GM18505 (cell line): ENCODE measurements at regions not wholly inside any gene's neighbourhood (a gene's known extent, or its start where the extent isn't known, plus 50 kb on each side); places are given as distances from the start of the nearest gene placed in this dataset.

Experiments
- ATAC-seq: cut with Tn5 transposase; IDR thresholded peaks from one replicate; pipeline ENCODE4 v1.9.1; 2021; ENCODE audit not compliant: unreplicated experiment
- POLR2A ChIP-seq: IDR thresholded peaks from 4 replicates; pipeline ENCODE4 v1.6.1; 2011; ENCODE audit warnings: borderline replicate concordance; ENCODE audit not compliant: insufficient read depth, insufficient read length; ENCODE audit errors: extremely low read depth

- no peak for TF ChIP-seq POLR2A
- ATAC-seq = no peak
Measured at GRCh38 chr15:70531576-70531975, 231.8 kb downstream of the UACA start.

DNA sequence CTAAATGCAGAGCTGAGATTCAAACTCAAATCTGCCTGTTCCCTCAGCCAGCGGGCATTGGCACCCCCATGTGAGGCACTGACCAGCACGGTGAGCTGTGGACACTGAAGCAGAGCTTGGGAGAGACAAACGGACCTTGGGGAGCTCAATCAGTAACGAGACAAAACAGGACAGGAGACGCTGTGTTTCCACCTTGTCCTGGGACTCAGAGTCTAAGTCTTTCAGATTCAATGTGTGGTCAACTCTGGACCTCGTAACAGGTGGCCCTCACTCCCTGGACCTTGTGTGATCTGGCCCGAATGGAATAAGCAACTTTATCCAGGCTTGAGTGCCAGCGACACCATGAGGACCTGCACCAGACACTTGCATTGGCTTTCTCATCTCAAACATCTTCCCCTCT lies 232.5 kb downstream of the UACA start:
- ATAC-seq = no peak
- TF ChIP-seq POLR2A = no peak

DNA sequence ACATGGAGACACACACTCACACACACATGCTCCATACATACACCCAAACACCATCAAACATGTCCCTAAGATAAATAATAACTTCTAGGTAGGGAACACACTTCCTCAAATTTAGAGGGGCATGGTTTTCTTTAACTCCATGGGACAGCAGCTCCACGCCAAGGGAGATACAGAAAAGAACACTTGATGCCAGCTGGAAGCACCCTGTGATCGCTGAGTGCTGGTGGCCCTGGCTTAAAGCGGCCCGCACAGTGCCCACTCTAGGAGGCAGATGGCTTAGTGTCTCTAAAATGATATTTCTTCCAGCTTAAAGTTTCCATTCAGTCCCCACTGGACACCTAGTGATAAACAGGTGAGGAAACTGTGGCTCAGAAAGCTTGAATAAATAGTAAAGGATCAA lies 232.9 kb downstream of the UACA start:
- ATAC-seq = no peak
- no peak for TF ChIP-seq POLR2A

GRCh38 chr15:70530017-70530499 lies 233.3 kb downstream of the UACA start:
- no peak for ATAC-seq
- TF ChIP-seq POLR2A = no peak

- no peak for ATAC-seq
- no peak for TF ChIP-seq POLR2A
Measured at GRCh38 chr15:70528816-70529215, 234.5 kb downstream of the UACA start.

GRCh38 chr15:70528270-70528706 lies 235.1 kb downstream of the UACA start:
- TF ChIP-seq POLR2A = no peak
- ATAC-seq = peak; percentile 78

DNA sequence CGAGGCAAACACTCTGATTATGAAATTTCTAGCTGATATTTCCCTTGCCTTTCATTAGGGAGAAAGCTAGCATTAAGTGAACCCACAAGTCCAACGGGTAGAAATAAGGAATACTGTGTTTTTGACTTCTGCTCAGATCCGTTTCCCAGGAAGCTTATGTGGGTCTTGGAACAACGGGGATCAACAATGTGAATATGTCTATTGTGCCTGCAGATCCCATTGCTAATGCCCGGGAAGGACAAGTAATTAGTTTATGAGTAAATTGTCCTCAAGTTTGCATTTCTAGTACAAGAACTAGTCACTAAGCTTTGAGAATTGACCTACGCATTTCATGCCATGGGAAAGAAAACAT lies 236.4 kb downstream of the UACA start:
- no peak for TF ChIP-seq POLR2A
- ATAC-seq = no peak

GRCh38 chr15:70526221-70526973 lies 237.0 kb downstream of the UACA start:
- ATAC-seq = no peak
- no peak for TF ChIP-seq POLR2A

GRCh38 chr15:70525551-70525950 lies 237.8 kb downstream of the UACA start:
- no peak for ATAC-seq
- TF ChIP-seq POLR2A = no peak

- ATAC-seq = no peak
- TF ChIP-seq POLR2A = no peak
Measured at GRCh38 chr15:70524470-70524869, 238.9 kb downstream of the UACA start.

DNA sequence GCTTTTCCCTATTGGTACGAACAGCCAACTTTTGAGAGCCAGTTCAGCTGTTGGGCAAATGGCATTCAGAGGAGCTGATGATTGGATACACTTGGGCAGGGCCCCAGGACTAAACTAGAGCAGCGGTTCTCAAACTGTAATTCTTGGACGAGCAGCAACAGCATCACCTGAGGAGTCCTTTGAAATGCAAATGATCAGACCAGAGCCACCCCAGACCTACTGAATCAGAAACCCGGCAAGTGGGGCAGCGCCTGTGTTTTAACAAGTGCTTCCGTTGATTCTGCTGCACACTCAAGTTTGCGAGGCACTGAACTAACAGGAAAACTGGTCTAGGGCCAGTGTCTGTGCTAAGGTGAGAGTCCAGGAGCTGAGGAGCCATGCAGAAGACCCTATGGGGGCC lies 239.7 kb downstream of the UACA start:
- ATAC-seq = no peak
- no peak for TF ChIP-seq POLR2A

DNA sequence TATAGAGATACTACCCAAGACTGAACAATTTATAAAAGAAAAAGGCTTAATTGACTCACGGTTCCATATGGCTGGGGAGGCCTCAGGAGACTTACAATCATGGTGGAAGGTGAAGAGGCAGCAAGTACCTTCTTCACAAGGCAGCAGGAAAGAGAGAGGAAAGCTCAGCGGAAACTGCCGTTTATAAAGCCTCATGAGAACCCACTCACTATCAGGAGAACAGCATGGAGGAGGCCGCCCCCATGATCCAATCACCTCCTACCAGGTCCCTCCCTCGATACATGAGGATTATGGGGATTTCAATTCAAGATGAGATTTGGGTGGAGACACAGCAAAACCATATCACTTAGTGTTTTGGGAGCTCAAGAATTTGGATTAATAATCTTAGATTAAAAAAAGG lies 240.2 kb downstream of the UACA start:
- no peak for TF ChIP-seq POLR2A
- ATAC-seq = no peak

GRCh38 chr15:70522323-70522966 lies 240.9 kb downstream of the UACA start:
- no peak for TF ChIP-seq POLR2A
- ATAC-seq = no peak

DNA sequence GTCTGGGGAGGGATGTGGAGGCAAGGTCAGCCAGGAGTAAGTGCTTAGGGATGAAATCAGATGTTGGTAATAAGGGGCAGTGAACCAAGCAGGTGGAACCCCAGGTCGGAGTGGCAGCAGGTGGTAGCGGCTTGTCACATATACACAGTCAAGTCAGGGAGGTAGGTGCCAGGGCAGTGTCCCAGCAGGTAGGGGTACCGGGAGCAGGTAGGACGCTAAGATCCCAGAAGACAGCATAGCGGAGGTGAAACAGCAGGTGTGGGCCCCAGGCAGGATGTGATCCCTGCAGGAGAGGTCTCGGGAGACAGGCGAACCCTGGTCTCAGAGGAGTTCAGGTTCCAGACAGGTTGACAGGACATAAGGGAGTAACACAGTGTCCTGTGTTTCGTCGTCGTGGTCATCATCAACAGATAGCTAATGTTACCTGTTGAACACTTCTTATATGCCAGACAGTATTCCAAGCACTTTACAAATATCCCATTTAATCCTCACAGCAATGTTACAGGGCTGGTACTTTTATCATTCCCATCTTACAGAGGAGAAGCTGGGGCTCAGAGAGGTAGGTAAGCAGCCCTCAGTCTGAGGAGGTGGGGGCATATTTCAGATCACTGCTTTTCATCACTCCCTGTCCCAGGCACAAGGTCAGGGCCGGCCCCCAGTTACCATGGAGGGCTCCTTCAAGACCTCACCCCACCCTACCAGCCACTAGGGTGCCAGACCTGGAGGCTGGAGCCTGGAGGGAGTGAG lies 241.6 kb downstream of the UACA start:
- no peak for TF ChIP-seq POLR2A
- ATAC-seq = no peak

DNA sequence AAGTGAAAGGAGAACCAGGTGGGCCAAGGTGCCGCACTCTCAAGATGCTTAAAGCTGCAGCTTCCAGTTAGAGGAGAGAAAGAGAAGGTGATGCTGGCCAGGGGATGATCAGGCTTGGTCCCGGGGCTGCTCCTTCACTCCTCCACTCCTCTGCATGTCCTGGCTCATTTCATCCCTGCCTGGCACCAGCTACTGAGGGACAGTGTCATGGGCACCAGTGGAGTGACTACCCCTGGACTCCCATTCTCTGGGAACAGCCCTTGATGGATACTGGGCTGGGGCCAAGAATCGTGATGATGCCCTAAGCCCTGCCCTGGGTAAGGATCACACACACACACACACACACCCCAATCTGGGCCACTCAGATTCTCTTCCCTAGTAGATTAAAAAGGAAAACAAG lies 243.7 kb downstream of the UACA start:
- ATAC-seq = no peak
- TF ChIP-seq POLR2A = no peak

DNA sequence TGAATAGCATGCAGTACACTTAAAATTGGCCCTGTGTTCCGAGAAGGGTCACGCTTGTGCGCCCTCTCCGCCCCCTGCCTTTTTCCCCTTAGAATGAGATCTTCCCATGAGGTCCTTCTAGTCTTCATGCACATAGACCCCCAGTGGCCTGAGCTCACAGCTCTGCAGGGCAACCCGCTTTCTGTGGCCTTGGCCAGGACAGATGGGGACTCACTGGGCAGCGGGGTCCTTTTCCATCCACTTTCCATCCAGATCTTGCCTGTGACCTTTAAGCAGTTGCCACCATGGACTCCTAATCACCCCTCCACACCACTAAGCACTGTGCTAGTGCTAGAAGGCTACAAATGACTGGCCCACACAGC lies 244.4 kb downstream of the UACA start:
- ATAC-seq = no peak
- TF ChIP-seq POLR2A = no peak
